ENCODE measurements at regions not wholly inside any gene's neighbourhood (a gene's known extent, or its start where the extent isn't known, plus 50 kb on each side); places are given as distances from the start of the nearest gene placed in this dataset.

DNA sequence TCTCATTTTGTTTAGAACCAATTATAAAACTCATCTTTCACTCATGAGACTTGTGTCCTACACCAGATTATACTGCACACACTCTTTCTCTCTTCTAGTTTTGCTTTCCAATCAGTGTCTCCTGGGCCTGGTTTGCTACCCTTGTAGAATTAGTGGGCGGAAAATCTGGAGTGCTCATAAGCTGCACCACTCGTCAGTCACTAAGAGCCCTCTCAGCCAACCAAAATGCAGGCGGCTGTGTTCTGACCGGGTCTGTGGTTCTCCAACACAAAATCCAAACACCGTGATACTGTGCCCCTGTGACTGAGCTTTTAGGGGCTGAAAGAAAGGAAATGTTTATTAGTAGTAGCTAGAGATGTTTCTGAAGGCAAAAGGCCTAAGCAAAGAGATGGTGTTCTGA is 83.7 kb upstream of the OBI1 start:
- no peaks in the 10 kb centered on the region for H3K27me3 ChIP-seq (ENCODE audit: low read depth)
- ATAC-seq: peak; percentile 47 to 65
- DNase-seq: no peak
- H3K36me3 ChIP-seq: no peaks in the 10 kb centered on the region
- TF ChIP-seq, protein P1, sequence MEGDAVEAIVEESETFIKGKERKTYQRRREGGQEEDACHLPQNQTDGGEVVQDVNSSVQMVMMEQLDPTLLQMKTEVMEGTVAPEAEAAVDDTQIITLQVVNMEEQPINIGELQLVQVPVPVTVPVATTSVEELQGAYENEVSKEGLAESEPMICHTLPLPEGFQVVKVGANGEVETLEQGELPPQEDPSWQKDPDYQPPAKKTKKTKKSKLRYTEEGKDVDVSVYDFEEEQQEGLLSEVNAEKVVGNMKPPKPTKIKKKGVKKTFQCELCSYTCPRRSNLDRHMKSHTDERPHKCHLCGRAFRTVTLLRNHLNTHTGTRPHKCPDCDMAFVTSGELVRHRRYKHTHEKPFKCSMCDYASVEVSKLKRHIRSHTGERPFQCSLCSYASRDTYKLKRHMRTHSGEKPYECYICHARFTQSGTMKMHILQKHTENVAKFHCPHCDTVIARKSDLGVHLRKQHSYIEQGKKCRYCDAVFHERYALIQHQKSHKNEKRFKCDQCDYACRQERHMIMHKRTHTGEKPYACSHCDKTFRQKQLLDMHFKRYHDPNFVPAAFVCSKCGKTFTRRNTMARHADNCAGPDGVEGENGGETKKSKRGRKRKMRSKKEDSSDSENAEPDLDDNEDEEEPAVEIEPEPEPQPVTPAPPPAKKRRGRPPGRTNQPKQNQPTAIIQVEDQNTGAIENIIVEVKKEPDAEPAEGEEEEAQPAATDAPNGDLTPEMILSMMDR (IDR thresholded peaks at IDR 0.05): no peak
- no peak overlapping the region for H3K4me3 ChIP-seq
- H3K4me1 ChIP-seq: no peaks in the 10 kb centered on the region
- intact Hi-C loops (cut with DNase I): no loop called here
- H3K9me3 ChIP-seq: no peaks in the 10 kb centered on the region
- no peak overlapping the region for H3K27ac ChIP-seq

DNA sequence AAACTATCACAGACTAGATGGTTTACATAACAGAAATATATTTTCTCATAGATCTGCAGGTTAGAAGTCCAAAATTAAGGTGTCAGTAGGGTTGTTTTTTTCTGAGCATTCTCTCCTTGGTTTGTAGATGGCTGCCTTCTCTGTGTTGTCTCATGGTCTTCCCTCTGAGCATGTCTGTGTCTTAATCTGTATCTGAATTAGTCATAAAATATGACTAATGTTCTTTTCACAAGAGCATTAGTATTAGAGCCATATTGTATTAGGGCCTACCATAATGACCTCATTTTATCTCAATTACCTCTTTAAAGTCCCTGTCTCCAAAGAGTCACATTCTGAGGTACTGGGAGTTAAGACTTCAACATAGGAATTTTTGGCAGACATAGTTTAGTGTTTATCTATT is 77.2 kb upstream of the OBI1 start:
- no peak overlapping the region for H3K4me3 ChIP-seq
- no peaks in the 10 kb centered on the region for H3K4me1 ChIP-seq
- no peak for ATAC-seq
- no peak overlapping the region for H3K27ac ChIP-seq
- TF ChIP-seq, protein P1 (IDR thresholded peaks at IDR 0.05): no peak
- DNase-seq: no peak
- intact Hi-C loops (cut with DNase I): no loop called here
- H3K9me3 ChIP-seq: no peaks in the 10 kb centered on the region
- H3K36me3 ChIP-seq: no peaks in the 10 kb centered on the region
- H3K27me3 ChIP-seq (ENCODE audit: low read depth): no peaks in the 10 kb centered on the region

DNA sequence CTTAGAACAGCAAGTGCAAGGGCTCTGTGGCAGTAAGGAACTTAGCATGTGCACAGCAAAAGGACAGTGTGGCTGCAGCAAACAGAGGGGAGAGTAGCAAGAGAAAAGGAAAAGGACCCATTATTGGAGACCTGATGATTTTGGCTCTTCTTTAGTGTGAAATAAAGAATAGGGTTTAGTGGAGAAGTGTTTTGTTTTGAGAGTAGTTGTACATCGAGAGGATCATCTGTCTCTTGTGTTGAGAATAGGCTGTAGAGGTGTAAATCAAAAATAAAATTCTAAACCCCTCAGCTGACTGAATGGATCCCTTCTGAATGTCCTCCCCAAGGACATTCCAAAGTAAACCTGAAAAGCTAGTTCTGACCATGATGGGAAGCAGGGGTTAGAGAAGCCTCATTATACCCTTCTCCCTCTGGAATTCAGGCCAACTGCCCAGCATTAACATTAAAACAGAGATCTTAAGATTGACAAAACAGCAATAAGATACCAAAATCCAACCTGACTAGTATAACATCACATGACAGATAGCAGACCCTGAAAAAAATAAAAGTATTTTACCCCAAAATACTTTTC is 73.6 kb upstream of the OBI1 start:
- H3K36me3 ChIP-seq: no peaks in the 10 kb centered on the region
- no peak overlapping the region for H3K27ac ChIP-seq
- no peaks in the 10 kb centered on the region for H3K27me3 ChIP-seq (ENCODE audit: low read depth)
- DNase-seq (no peak), ATAC-seq (no peak)
- H3K9me3 ChIP-seq: no peaks in the 10 kb centered on the region
- H3K4me3 ChIP-seq: no peak overlapping the region
- H3K4me1 ChIP-seq: no peaks in the 10 kb centered on the region
- intact Hi-C loops (cut with DNase I): no loop called here
- TF ChIP-seq, protein P1 (IDR thresholded peaks at IDR 0.05): no peak

DNA sequence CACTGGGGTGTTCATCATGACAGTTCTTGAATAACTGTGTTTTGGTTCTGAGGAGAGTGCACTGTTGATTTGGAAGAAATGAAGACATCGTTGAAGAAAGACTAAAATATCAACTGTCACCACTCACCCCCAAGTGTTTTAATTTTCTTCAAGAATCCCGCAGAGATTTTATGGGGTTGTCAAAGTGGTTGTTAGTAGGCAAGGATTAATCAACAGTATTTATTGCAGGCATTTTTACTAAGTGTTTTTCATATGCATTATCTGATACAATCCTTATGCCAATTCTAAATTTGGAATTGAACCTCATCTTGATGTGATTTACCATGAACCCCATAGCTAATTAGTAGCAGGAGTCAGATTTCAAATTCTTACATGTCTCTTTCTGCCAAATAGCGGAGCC is 63.7 kb upstream of the OBI1 start:
- no peak overlapping the region for H3K4me3 ChIP-seq
- intact Hi-C loops (cut with DNase I): no loop called here
- no peaks in the 10 kb centered on the region for H3K27me3 ChIP-seq (ENCODE audit: low read depth)
- H3K4me1 ChIP-seq: no peaks in the 10 kb centered on the region
- ATAC-seq (no peak), DNase-seq (no peak)
- H3K27ac ChIP-seq: no peak overlapping the region
- TF ChIP-seq, protein P1 (IDR thresholded peaks at IDR 0.05): no peak
- no peaks in the 10 kb centered on the region for H3K36me3 ChIP-seq
- H3K9me3 ChIP-seq: no peaks in the 10 kb centered on the region

DNA sequence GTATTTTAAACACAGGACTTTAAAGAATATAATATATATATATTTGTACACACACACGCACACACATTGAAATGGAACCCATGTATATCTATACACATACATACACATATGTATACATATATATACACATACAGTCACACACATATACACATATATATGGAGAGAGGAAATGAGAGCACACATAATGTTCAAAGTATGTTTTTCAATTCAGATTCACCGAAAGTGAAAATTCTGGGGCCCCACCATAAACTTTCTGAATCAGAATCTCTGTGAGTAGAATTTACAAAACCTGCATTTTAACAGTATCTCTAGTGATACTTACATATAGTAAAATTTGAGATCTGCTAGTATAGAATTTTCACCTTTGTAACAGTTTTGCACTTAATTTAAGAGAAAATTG is 60.4 kb upstream of the OBI1 start:
- H3K4me1 ChIP-seq: no peaks in the 10 kb centered on the region
- H3K36me3 ChIP-seq: no peaks in the 10 kb centered on the region
- no peak overlapping the region for H3K27ac ChIP-seq
- TF ChIP-seq, protein P1 (IDR thresholded peaks at IDR 0.05): no peak
- no peaks in the 10 kb centered on the region for H3K27me3 ChIP-seq (ENCODE audit: low read depth)
- ATAC-seq: no peak
- DNase-seq: no peak
- intact Hi-C loops (cut with DNase I): no loop called here
- no peak overlapping the region for H3K4me3 ChIP-seq
- no peaks in the 10 kb centered on the region for H3K9me3 ChIP-seq

DNA sequence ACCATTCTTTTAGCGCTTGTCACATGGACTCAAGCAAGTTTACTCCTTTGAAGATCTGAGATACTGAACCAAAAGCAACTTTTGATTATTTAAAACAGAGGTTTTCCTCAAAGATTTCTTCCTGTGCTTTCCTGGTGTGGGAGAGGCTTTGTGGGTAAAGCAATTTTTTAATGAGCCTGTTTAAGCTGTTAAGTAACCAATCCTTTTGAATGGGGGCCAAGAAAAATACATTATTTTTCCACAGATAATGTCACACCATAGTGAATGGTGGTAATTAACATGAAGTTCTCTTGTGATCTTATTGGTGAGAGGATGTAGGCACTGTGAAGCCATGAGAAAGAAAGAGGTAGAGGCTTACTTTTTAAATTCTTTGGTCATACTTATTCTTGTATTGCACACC is 55.8 kb upstream of the OBI1 start:
- H3K4me1 ChIP-seq: no peaks in the 10 kb centered on the region
- no peak overlapping the region for H3K27ac ChIP-seq
- no peak overlapping the region for H3K4me3 ChIP-seq
- no peaks in the 10 kb centered on the region for H3K9me3 ChIP-seq
- no peak for DNase-seq
- no peaks in the 10 kb centered on the region for H3K36me3 ChIP-seq
- intact Hi-C loops (cut with DNase I): no loop called here
- no peak for ATAC-seq
- TF ChIP-seq, protein P1 (IDR thresholded peaks at IDR 0.05): no peak
- no peaks in the 10 kb centered on the region for H3K27me3 ChIP-seq (ENCODE audit: low read depth)

All from lower lobe of right lung (tissue), 2 donors.